ENCODE measurements at regions not wholly inside any gene's neighbourhood (a gene's known extent, or its start where the extent isn't known, plus 50 kb on each side); places are given as distances from the start of the nearest gene placed in this dataset.

DNA sequence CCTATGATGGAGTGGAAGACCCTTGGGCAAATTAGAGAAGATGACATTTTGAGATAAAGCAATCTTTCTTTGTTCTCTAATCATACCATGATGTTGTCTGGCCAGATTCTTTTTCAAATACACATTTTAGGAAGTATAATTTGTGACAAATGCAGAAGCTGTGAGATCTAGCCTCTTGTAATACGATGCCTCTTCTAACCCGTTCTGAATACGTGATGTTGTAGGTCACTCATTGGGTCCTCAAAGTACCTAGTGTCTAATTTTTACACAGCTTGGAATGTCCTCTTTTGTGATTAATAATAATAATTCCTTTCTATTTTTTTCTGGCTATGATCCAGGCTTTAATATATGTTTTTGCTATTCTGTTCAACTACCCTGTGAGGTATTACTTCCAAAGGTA lies 502.7 kb downstream of the NUF2 start:
- intact Hi-C loops (cut with DNase I), result no loop called here
- 90 to 95% (median 93%) methylated on average over 3 of the region's 3 CpGs for WGBS, 3 donors
- no peak overlapping the region for H3K27ac ChIP-seq
- no peaks in the 10 kb centered on the region for H3K27me3 ChIP-seq
- TF ChIP-seq, protein P1, sequence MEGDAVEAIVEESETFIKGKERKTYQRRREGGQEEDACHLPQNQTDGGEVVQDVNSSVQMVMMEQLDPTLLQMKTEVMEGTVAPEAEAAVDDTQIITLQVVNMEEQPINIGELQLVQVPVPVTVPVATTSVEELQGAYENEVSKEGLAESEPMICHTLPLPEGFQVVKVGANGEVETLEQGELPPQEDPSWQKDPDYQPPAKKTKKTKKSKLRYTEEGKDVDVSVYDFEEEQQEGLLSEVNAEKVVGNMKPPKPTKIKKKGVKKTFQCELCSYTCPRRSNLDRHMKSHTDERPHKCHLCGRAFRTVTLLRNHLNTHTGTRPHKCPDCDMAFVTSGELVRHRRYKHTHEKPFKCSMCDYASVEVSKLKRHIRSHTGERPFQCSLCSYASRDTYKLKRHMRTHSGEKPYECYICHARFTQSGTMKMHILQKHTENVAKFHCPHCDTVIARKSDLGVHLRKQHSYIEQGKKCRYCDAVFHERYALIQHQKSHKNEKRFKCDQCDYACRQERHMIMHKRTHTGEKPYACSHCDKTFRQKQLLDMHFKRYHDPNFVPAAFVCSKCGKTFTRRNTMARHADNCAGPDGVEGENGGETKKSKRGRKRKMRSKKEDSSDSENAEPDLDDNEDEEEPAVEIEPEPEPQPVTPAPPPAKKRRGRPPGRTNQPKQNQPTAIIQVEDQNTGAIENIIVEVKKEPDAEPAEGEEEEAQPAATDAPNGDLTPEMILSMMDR (IDR thresholded peaks at IDR 0.05), result no peak
- TF ChIP-seq POLR2A (IDR thresholded peaks at IDR 0.05) (no peak), EP300 (IDR thresholded peaks at IDR 0.05) (no peak)
- H3K36me3 ChIP-seq, result no peaks in the 10 kb centered on the region
- H3K4me1 ChIP-seq (ENCODE audit: insufficient read depth), result no peaks in the 10 kb centered on the region
- DNase-seq, result no peak
- no peaks in the 10 kb centered on the region for H3K9me3 ChIP-seq
- no peak overlapping the region for H3K4me3 ChIP-seq

DNA sequence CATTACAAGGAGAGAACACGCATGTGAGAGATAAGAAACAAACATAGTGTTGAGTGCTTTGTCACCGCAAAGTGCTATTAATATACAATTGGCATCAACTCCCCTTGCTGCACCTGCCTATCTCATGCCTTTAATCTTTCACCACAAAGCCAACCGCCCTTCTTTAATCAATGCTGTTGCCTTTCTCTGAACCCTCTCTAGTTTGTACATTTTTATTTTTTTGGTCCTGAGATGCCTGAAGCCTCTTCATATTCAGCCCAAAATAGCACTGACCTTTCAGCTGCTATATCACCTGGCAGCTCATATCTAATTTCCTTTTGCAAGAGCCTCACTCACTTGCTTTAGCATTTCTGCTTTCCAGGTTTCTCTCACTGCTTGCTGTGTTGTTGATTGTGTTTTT lies 504.7 kb downstream of the NUF2 start:
- H3K4me1 ChIP-seq (ENCODE audit: insufficient read depth), result no peaks in the 10 kb centered on the region
- no peaks in the 10 kb centered on the region for H3K9me3 ChIP-seq
- intact Hi-C loops (cut with DNase I), result no loop called here
- H3K4me3 ChIP-seq, result no peak overlapping the region
- no peak for TF ChIP-seq POLR2A (IDR thresholded peaks at IDR 0.05)
- no peaks in the 10 kb centered on the region for H3K36me3 ChIP-seq
- H3K27me3 ChIP-seq, result no peaks in the 10 kb centered on the region
- no peak overlapping the region for H3K27ac ChIP-seq
- no peak for DNase-seq
- 71 to 89% (median 73%) methylated on average over 3 of the region's 3 CpGs for WGBS, 3 donors

DNA sequence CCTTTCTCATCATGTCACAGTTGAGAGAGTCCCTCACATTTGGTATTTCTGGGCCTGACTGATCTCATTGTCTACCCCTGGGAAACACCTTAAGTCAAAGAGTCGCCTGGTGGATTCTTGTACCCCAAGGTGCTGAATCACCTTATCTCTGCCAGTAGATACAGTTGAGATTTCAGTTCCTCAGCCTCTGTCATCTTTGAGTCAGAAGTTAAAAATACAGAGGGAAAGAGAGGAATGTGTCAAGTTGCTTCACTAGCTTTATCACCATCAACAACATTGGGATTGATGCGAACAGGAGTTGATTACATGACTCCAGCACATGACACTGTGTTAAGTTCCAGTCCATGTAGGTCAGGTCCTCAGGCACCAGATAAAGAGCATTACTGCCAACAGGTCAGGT lies 513.0 kb downstream of the NUF2 start:
- DNase-seq, result no peak
- Histone ChIP-seq H3K9me3 (no peaks in the 10 kb centered on the region), H3K27ac (no peak overlapping the region), H3K4me3 (no peak overlapping the region), H3K36me3 (no peaks in the 10 kb centered on the region), H3K27me3 (no peaks in the 10 kb centered on the region), H3K4me1 (ENCODE audit: insufficient read depth) (no peaks in the 10 kb centered on the region)
- intact Hi-C loops (cut with DNase I), result no loop called here
- TF ChIP-seq, protein P1 (IDR thresholded peaks at IDR 0.05), result no peak
- TF ChIP-seq EP300 (IDR thresholded peaks at IDR 0.05) (no peak), POLR2A (IDR thresholded peaks at IDR 0.05) (no peak)
- 89 to 96% (median 94%) methylated on average over 2 of the region's 2 CpGs for WGBS, 3 donors

DNA sequence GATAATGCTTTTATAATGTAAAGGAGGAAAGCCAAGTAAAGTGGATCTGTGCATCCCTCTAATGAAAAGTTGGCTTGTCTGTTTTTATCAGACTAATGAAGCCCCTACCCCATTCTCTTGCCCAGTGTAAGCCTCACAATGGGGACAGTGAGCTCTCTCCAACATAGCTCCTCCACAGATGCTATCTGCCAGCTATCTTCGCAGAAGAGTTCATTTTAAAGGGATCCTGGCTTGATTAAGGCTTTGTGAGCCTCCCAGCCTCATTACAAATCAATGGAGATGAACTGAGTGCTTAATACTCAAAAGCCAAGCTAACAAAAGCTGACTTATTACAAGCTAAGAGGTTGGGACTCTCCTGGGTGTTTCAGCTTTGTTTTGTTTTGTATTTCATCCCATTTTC lies 514.7 kb downstream of the NUF2 start:
- no peak for TF ChIP-seq EP300 (IDR thresholded peaks at IDR 0.05)
- no peaks in the 10 kb centered on the region for H3K36me3 ChIP-seq
- intact Hi-C loops (cut with DNase I), result no loop called here
- H3K4me1 ChIP-seq (ENCODE audit: insufficient read depth), result no peaks in the 10 kb centered on the region
- H3K9me3 ChIP-seq, result no peaks in the 10 kb centered on the region
- no peaks in the 10 kb centered on the region for H3K27me3 ChIP-seq
- H3K27ac ChIP-seq, result no peak overlapping the region
- WGBS, 3 donors, result 59 to 92% (median 72%) methylated on average over 1 of the region's 1 CpG
- no peak for DNase-seq
- H3K4me3 ChIP-seq, result no peak overlapping the region

DNA sequence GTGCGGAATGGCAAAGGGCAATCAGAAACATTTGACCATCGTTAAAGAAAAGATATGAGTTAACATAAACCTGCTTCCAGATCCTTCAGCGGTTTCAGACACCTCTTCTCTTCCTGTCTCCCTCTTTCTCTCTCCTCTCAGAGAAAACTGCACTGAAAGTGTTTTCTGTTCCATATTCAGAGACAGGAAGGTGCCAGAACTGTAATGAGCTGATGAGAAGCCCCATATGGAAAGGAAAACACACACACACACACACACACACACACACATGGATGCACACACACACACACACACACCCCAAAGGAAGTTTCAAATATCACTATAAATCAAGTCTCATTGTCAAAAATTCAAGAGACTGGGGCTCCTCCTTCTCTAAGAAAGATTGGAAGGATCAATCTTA lies 515.5 kb downstream of the NUF2 start:
- no peaks in the 10 kb centered on the region for H3K36me3 ChIP-seq
- no peaks in the 10 kb centered on the region for H3K9me3 ChIP-seq
- WGBS, 3 donors, result 46 to 52% (median 48%) methylated on average over 3 of the region's 3 CpGs
- H3K4me1 ChIP-seq (ENCODE audit: insufficient read depth), result no peaks in the 10 kb centered on the region
- H3K27ac ChIP-seq, result no peak overlapping the region
- TF ChIP-seq POLR2A (IDR thresholded peaks at IDR 0.05) (no peak), EP300 (IDR thresholded peaks at IDR 0.05) (no peak)
- TF ChIP-seq, protein P1 (IDR thresholded peaks at IDR 0.05), result no peak
- no peak for DNase-seq
- no peaks in the 10 kb centered on the region for H3K27me3 ChIP-seq
- no peak overlapping the region for H3K4me3 ChIP-seq
- intact Hi-C loops (cut with DNase I), result no loop called here

DNA sequence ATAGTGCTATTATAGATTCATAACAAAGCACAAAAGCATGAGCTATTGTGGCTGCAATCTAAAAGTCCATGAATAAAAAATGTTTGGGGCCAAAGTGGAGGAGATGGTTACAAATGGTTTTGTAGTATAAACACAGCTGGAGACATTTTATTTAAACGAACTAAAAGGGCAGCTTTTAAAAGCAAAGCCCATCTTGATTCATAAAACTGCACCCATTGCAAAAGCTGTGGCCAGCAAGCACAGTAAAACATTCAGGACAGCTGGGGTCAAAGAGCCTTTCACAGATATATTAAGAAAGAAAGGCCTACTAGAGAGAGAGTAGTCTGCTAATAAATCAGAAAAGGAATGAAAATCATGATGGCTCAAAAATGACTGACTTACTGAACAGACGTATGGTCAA lies 520.8 kb downstream of the NUF2 start:
- Histone ChIP-seq H3K4me1 (ENCODE audit: insufficient read depth) (no peaks in the 10 kb centered on the region), H3K4me3 (no peak overlapping the region), H3K9me3 (no peaks in the 10 kb centered on the region), H3K36me3 (no peaks in the 10 kb centered on the region), H3K27ac (no peak overlapping the region), H3K27me3 (no peaks in the 10 kb centered on the region)
- TF ChIP-seq POLR2A (IDR thresholded peaks at IDR 0.05) (no peak), EP300 (IDR thresholded peaks at IDR 0.05) (no peak)
- TF ChIP-seq, protein P1 (IDR thresholded peaks at IDR 0.05), result no peak
- WGBS, 3 donors, result 18 to 26% (median 19%) methylated on average over 2 of the region's 2 CpGs
- DNase-seq, result no peak
- intact Hi-C loops (cut with DNase I), result no loop called here
